ENCODE measurements at regions not wholly inside any gene's neighbourhood (a gene's known extent, or its start where the extent isn't known, plus 50 kb on each side); places are given as distances from the start of the nearest gene placed in this dataset.

DNA sequence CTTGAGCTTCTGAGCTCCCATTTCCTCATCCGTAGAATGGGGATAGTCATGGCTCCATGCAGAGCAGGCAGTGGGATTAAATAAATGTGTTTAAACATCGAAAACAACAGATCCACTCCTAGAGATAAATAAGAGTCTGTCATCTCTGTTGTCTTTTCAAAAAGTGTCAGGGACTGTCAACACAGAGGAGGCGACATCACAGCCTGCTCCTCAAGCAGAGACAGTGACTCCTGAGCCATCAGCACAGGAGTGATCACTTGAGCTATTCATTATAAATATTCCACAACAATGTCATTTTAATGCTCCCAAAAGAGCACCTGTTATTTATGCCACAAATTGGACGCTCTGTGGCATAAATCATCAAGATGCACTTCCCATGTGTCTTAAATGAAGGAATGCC is 605.6 kb upstream of the CDH5 start (continued):
- TF ChIP-seq POLR2AphosphoS5 (IDR thresholded peaks at IDR 0.05; ENCODE audit: low read depth, low read length) (no peak), CHD1 (IDR thresholded peaks at IDR 0.05; ENCODE audit: low read depth, low read length) (no peak)

Data from H1 (cell line).